GM12878 (cell line): ENCODE measurements at regions not wholly inside any gene's neighbourhood (a gene's known extent, or its start where the extent isn't known, plus 50 kb on each side); places are given as distances from the start of the nearest gene placed in this dataset.

Experiments
- ATAC-seq: fragments of 200-7000 bp; cut with Tn5 transposase; 3 replicates; pipeline ENCODE4 v1.9.1; 2020; ENCODE audit warnings: mild to moderate bottlenecking, moderate library complexity
- BruUV-seq: library from RNA; stranded (reverse); fragments of 400-500 nt; replicated peaks from 2 replicates; lab custom pipeline; 2021; lab: Mats Ljungman, UMichigan
- CTCF ChIA-PET: fragments of 300-600 bp; sonication (Branson Sonifier 250); formaldehyde crosslinking; extraction: SDS; loops from one replicate; lab custom pipeline; 2021; ENCODE audit warnings: inconsistent platforms; lab: Yijun Ruan, JAX
- POLR2A ChIA-PET: fragments of 350-600 bp; formaldehyde crosslinking; extraction: SDS; loops from one replicate; lab custom pipeline; 2021; ENCODE audit warnings: inconsistent platforms; lab: Charles Lee
- RAD21 ChIA-PET: fragments of 300-600 bp; sonication (Branson Sonifier 250); formaldehyde crosslinking; loops from one replicate; lab custom pipeline; 2023; ENCODE audit warnings: antibody characterized with exemption; ENCODE audit not compliant: unreplicated experiment; lab: Charles Lee
- SMC1A ChIA-PET: fragments of 300-600 bp; sonication (Branson Sonifier 250); formaldehyde crosslinking; loops from one replicate; lab custom pipeline; 2023; ENCODE audit not compliant: unreplicated experiment, uncharacterized antibody; lab: Charles Lee
- DNase-seq: peaks from one replicate; pipeline ENCODE4 v3.0.0-alpha.2; 2011; ENCODE audit warnings: low read depth, low spot score
- FAIRE-seq: peaks from 3 replicates; lab custom pipeline; 2011; peaks lifted over from hg19 to GRCh38; lab: Jason Lieb, UNC
- H2AFZ ChIP-seq: 2 replicates; pipeline ENCODE4 v1.6.0; 2011; ENCODE audit warnings: low read depth, low read length, control low read depth; ENCODE audit not compliant: control insufficient read depth
- H3K27ac ChIP-seq: 2 replicates; pipeline ENCODE4 v1.5.1; 2011; ENCODE audit warnings: control low read depth; ENCODE audit not compliant: control insufficient read depth, insufficient read depth
- H3K27me3 ChIP-seq, 2 experiments: replicated peaks in 1 of 2; 2 replicates each; pipeline versions ENCODE4 v1.6.0 to v1.6.1; 2011; ENCODE audit warnings: low read length in 1 of 2; ENCODE audit not compliant: control insufficient read depth in 2 of 2, insufficient read depth in 2 of 2
- H3K36me3 ChIP-seq, 2 experiments: 2 replicates each; pipeline ENCODE4 v1.5.1; 2011; ENCODE audit warnings: low read length in 1 of 2; ENCODE audit not compliant: control insufficient read depth in 2 of 2, insufficient read depth in 2 of 2
- H3K4me1 ChIP-seq: 2 replicates; pipeline ENCODE4 v1.6.1; 2011; ENCODE audit warnings: mild to moderate bottlenecking, low read length, moderate library complexity, mixed read lengths; ENCODE audit not compliant: control insufficient read depth, insufficient read depth
- H3K4me2 ChIP-seq: 2 replicates; pipeline ENCODE4 v1.6.0; 2011; ENCODE audit warnings: control low read depth; ENCODE audit not compliant: control insufficient read depth, insufficient read depth
- H3K4me3 ChIP-seq: fragments of 200-600 bp; sonication (generic); 2 replicates; pipeline ENCODE4 v1.5.1; 2016
- H3K79me2 ChIP-seq: 2 replicates; pipeline ENCODE4 v1.6.0; 2011; ENCODE audit warnings: low read length; ENCODE audit not compliant: control insufficient read depth, insufficient read depth
- H3K9ac ChIP-seq: 2 replicates; pipeline ENCODE4 v1.8.0; 2011; ENCODE audit warnings: low read length, control low read depth, mixed read lengths; ENCODE audit not compliant: control insufficient read depth, insufficient read depth
- H3K9me3 ChIP-seq: replicated peaks from 3 replicates; pipeline ENCODE4 v1.5.1; 2011; ENCODE audit warnings: mild to moderate bottlenecking, low read length; ENCODE audit not compliant: control insufficient read depth, insufficient read depth
- H4K20me1 ChIP-seq: 2 replicates; pipeline ENCODE4 v1.6.0; 2011; ENCODE audit not compliant: control insufficient read depth, insufficient read depth
- CBX3 ChIP-seq: fragments of 200-600 bp; sonication (generic); IDR thresholded peaks from 2 replicates; pipeline ENCODE4 v1.6.1; 2016; ENCODE audit warnings: low read depth, borderline replicate concordance
- CHD4 ChIP-seq: fragments of 200-600 bp; sonication (generic); IDR thresholded peaks from 2 replicates; pipeline ENCODE4 v1.6.1; 2016; ENCODE audit warnings: mild to moderate bottlenecking
- ETV6 ChIP-seq, 2 experiments: fragments of 450-650 bp in 1 of 2; IDR thresholded peaks in 1 of 2; conservative IDR thresholded peaks in 1 of 2; 2 replicates each; pipeline ENCODE4 v1.6.1; 2014; ENCODE audit warnings: antibody characterized with exemption in 1 of 2, borderline replicate concordance in 1 of 2, low read depth in 1 of 2, mild to moderate bottlenecking in 1 of 2, moderate library complexity in 1 of 2
- GATAD2B ChIP-seq: fragments of 450-650 bp; conservative IDR thresholded peaks from 2 replicates; pipeline ENCODE4 v1.6.1; 2017; ENCODE audit warnings: low read depth, mild to moderate bottlenecking, moderate library complexity
- HDAC2 ChIP-seq: fragments of 200-600 bp; sonication (generic); IDR thresholded peaks from 2 replicates; pipeline ENCODE4 v1.6.1; 2017
- HDGF ChIP-seq: fragments of 450-650 bp; IDR thresholded peaks from 2 replicates; pipeline ENCODE4 v1.6.1; 2016; ENCODE audit warnings: antibody characterized with exemption
- IRF4 ChIP-seq: IDR thresholded peaks from 2 replicates; pipeline ENCODE4 v1.6.1; 2011; ENCODE audit warnings: low read depth, low read length
- MXI1 ChIP-seq: fragments of 150-350 bp; IDR thresholded peaks from 2 replicates; pipeline ENCODE4 v1.6.1; 2011; ENCODE audit warnings: low read depth, mild to moderate bottlenecking, inconsistent platforms, low read length, improper control_type of control experiment
- MYC ChIP-seq: IDR thresholded peaks from 2 replicates; pipeline ENCODE4 v1.6.1; 2011; ENCODE audit warnings: mild to moderate bottlenecking, low read length, moderate library complexity, inconsistent platforms; ENCODE audit not compliant: insufficient read depth, insufficient replicate concordance, insufficient read length, severe bottlenecking
- NBN ChIP-seq: fragments of 450-650 bp; IDR thresholded peaks from 2 replicates; pipeline ENCODE4 v1.6.1; 2016
- NRF1 ChIP-seq: conservative IDR thresholded peaks from 2 replicates; pipeline ENCODE4 v1.6.1; 2011; ENCODE audit warnings: mild to moderate bottlenecking, low read depth, low read length, improper control_type of control experiment
- PML ChIP-seq: IDR thresholded peaks from 2 replicates; pipeline ENCODE4 v1.6.1; 2012; ENCODE audit warnings: low read length, inconsistent platforms
- POU2F2 ChIP-seq: IDR thresholded peaks from 3 replicates; pipeline ENCODE4 v1.6.1; 2011; ENCODE audit warnings: low read depth, mild to moderate bottlenecking, low read length, borderline replicate concordance
- STAT1 ChIP-seq: fragments of 450-650 bp; conservative IDR thresholded peaks from 2 replicates; pipeline ENCODE4 v1.6.1; 2014; ENCODE audit warnings: antibody characterized with exemption, mild to moderate bottlenecking
- STAT3 ChIP-seq: IDR thresholded peaks from 2 replicates; pipeline ENCODE4 v1.6.1; 2011; ENCODE audit warnings: low read depth, low read length, improper control_type of control experiment
- TCF12 ChIP-seq: IDR thresholded peaks from 2 replicates; pipeline ENCODE4 v1.6.1; 2011; ENCODE audit warnings: low read depth, mild to moderate bottlenecking, low read length
- WGBS: methylation state at CpG from one replicate; pipeline ENCODE4 v1.1.6; 2016; ENCODE audit warnings: low lambda C conversion rate; ENCODE audit not compliant: insufficient replicate concordance, insufficient coverage; ENCODE audit errors: missing lambda C conversion rate; 5-methylcytosine and 5-hydroxymethylcytosine counted together
- in situ Hi-C: fragments of 300-500 bp; cut with MboI; formaldehyde crosslinking; loops from 9 replicates; pipeline ENCODE4 v1.14.3; 2018; ENCODE audit warnings: mixed read lengths
- intact Hi-C: fragments of 100-400 bp; cut with micrococcal nuclease; formaldehyde crosslinking; loops from one replicate; pipeline ENCODE4 v1.14.2; 2022; ENCODE audit not compliant: unreplicated experiment
- TF ChIP-seq, protein P1 (sequence below): IDR thresholded peaks from 2 replicates; pipeline ENCODE4 v1.6.1; 2012; ENCODE audit warnings: low read depth, low read length, improper control_type of control experiment
- TF ChIP-seq, protein P2 (sequence below): fragments of 450-650 bp; IDR thresholded peaks from 2 replicates; pipeline ENCODE4 v1.6.1; 2017; ENCODE audit warnings: low read depth, mild to moderate bottlenecking, moderate library complexity

DNA sequence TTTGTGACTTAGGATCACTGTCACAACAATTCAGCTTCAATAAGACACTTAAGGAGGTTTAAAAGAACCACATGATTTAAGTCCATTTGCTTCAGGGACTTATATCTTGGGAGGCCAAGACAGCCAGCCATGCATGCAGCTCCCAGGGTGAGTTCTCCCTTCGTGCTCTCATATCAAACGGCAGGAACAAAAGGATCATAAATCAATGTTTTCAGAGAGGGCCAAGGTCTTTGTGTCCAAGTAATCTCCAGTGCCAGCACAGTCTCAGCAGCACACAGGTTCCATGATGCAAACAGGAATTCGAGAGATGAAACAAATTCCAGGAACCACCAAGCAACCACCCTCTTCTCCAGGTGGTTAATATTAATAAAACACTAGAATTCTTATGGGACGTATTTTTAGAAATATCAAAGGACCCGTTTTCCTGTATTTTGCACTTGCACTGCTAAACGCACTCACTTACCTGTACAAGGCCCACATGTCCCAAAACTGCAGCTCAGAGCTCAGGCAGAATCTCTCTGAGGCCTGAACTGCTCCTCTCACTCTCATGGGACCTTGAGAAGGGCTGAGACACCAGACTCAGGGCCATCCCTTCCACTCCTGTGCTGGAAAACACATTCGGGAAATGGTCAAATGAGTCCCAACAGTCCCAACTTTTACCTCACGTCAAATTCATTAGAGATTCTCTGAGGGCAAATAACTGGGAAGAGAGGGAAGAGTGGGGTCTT, 100.0 kb upstream of the RAB4A start:
- no peaks in the 10 kb centered on the region for H3K36me3 ChIP-seq
- H4K20me1 ChIP-seq: no peaks in the 10 kb centered on the region
- no peaks in the 10 kb centered on the region; a peak in 1 of 4 replicates for H3K27me3 ChIP-seq
- no peaks in the 10 kb centered on the region for H3K4me1 ChIP-seq
- no peak overlapping the region for H3K4me2 ChIP-seq
- intact Hi-C loops (no loop called here), in situ Hi-C loops (no loop called here)
- BruUV-seq: no TSS peak
- RAD21 ChIA-PET: no interaction called here
- DNase-seq (no peak), FAIRE-seq (no peak), ATAC-seq (no peak)
- H3K27ac ChIP-seq: no peak overlapping the region
- 20% methylated on average over 8 of the region's 8 CpGs for WGBS
- H3K79me2 ChIP-seq: no peaks in the 10 kb centered on the region
- no peak overlapping the region for H3K9ac ChIP-seq
- POLR2A ChIA-PET: no interaction called here
- TF ChIP-seq HDGF (no peak), MYC (no peak), MXI1 (no peak), IRF4 (no peak), STAT3 (no peak)
- no peaks in the 10 kb centered on the region for H3K9me3 ChIP-seq
- SMC1A ChIA-PET: no interaction called here
- H3K4me3 ChIP-seq: no peak overlapping the region
- H2AFZ ChIP-seq: no peak overlapping the region
- CTCF ChIA-PET: no interaction called here

DNA sequence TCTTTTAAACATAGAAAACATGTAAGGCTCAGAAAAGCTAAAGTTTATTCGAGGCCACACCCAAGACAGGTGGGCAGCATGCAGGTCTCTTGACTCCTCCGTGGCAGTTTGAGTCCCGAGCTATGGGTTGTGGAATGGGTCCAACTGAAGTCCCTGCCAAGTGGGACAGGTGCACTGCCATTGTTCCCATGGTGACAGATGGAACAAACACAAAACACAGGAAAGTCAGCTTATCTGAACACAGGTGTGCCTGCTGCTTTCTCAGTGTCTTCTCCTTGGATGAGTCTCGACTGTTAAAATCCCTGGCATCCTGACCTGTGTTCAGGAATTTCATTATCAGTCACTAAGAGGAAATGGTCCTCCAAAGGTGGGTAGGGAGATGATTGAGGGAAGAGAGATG, 99.0 kb upstream of the RAB4A start:
- H3K4me3 ChIP-seq: no peak overlapping the region
- RAD21 ChIA-PET: no interaction called here
- BruUV-seq: no TSS peak
- intact Hi-C loops: no loop called here
- 30% methylated on average over 4 of the region's 4 CpGs for WGBS
- no peaks in the 10 kb centered on the region for H3K4me1 ChIP-seq
- FAIRE-seq: no peak
- DNase-seq: no peak
- H3K9me3 ChIP-seq: no peaks in the 10 kb centered on the region
- no peak overlapping the region for H2AFZ ChIP-seq
- in situ Hi-C loops: no loop called here
- CTCF ChIA-PET: no interaction called here
- no peak for ATAC-seq
- H4K20me1 ChIP-seq: no peaks in the 10 kb centered on the region
- SMC1A ChIA-PET: no interaction called here
- no peaks in the 10 kb centered on the region; a peak in 1 of 4 replicates for H3K27me3 ChIP-seq
- H3K4me2 ChIP-seq: no peak overlapping the region
- no peaks in the 10 kb centered on the region for H3K36me3 ChIP-seq
- POLR2A ChIA-PET: no interaction called here
- H3K9ac ChIP-seq: no peak overlapping the region
- no peak overlapping the region for H3K27ac ChIP-seq
- no peaks in the 10 kb centered on the region for H3K79me2 ChIP-seq
- TF ChIP-seq GATAD2B (no peak), CBX3 (no peak), NBN (no peak), ETV6 (conservative IDR thresholded peaks at IDR 0.05 in 1 of 2, IDR thresholded peaks at IDR 0.05 in 1 of 2; ENCODE audit: borderline replicate concordance in 1 of 2, low read depth in 1 of 2) (no peak), HDAC2 (no peak), POU2F2 (no peak), TCF12 (no peak), NRF1 (no peak), PML (no peak), STAT1 (no peak), CHD4 (no peak)
- TF ChIP-seq, protein P1, sequence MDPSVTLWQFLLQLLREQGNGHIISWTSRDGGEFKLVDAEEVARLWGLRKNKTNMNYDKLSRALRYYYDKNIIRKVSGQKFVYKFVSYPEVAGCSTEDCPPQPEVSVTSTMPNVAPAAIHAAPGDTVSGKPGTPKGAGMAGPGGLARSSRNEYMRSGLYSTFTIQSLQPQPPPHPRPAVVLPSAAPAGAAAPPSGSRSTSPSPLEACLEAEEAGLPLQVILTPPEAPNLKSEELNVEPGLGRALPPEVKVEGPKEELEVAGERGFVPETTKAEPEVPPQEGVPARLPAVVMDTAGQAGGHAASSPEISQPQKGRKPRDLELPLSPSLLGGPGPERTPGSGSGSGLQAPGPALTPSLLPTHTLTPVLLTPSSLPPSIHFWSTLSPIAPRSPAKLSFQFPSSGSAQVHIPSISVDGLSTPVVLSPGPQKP: no peak
- TF ChIP-seq, protein P2, sequence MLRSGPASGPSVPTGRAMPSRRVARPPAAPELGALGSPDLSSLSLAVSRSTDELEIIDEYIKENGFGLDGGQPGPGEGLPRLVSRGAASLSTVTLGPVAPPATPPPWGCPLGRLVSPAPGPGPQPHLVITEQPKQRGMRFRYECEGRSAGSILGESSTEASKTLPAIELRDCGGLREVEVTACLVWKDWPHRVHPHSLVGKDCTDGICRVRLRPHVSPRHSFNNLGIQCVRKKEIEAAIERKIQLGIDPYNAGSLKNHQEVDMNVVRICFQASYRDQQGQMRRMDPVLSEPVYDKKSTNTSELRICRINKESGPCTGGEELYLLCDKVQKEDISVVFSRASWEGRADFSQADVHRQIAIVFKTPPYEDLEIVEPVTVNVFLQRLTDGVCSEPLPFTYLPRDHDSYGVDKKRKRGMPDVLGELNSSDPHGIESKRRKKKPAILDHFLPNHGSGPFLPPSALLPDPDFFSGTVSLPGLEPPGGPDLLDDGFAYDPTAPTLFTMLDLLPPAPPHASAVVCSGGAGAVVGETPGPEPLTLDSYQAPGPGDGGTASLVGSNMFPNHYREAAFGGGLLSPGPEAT: no peak
